ENCODE measurements at regions not wholly inside any gene's neighbourhood (a gene's known extent, or its start where the extent isn't known, plus 50 kb on each side); places are given as distances from the start of the nearest gene placed in this dataset.

DNA sequence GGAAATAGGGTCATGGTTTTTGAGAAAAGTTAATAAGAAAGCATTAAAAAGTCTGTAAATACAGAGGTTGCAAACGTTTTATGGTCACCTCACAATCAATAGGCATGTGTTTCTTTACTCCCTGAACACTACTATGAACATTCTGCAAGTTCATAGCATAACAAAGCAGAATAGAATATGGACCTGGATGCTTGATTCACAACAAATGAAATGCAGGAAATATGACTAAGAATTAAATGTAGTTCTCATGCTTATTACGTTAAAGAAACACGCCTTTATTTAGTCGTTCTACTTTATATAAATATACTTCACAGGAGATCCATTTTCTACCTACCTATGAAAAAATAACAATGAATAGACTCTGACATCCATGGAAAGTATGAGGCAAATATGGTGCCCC is 344.0 kb downstream of the KCTD12 start:
- no peak overlapping the region for H3K27ac ChIP-seq (ENCODE audit: low read length)
- Mint-ChIP-seq H3K9me3 (peaks cover 0 to 8% (median 0%) of the 10 kb centered on the region in 3 donors), H3K36me3 (no peaks in the 10 kb centered on the region), H3K27me3 (peaks cover 6 to 10% of the 10 kb centered on the region in 2 donors), H3K4me1 (no peaks in the 10 kb centered on the region), H3K27ac (no peak overlapping the region), H3K4me3 (no peak overlapping the region)
- ATAC-seq (replicated peaks in 1 of 4) (no peak), DNase-seq (no peak)
- WGBS (ENCODE audit: insufficient coverage) = no CpG with 5 or more reads among the region's 4 CpGs
- ChIA-PET POLR2A (no interaction called here), CTCF (interaction anchor here in 1 of 2 donors (1.4 kb wide), 1 partner anchor 9 kb away, joined by 3 read pairs; no protein-coding TSS in a partner anchor)
- H3K27me3 ChIP-seq (replicated peaks in 1 of 2; ENCODE audit: control insufficient read depth in 2 of 2, extremely low read depth in 1 of 2, insufficient read depth in 2 of 2, low read length in 1 of 2) = no peaks in the 10 kb centered on the region
- H3K36me3 ChIP-seq (ENCODE audit: control insufficient read depth in 2 of 2, extremely low read depth in 1 of 2, insufficient read depth in 1 of 2, low read length in 1 of 2) = no peaks in the 10 kb centered on the region
- H3K9me3 ChIP-seq = no peaks in the 10 kb centered on the region
- no peak overlapping the region for H3K4me3 ChIP-seq (ENCODE audit: control insufficient read depth in 1 of 2, extremely low read depth in 1 of 2, low read length in 1 of 2)
- no peaks in the 10 kb centered on the region for H3K4me1 ChIP-seq (ENCODE audit: control insufficient read depth in 1 of 2, extremely low read depth in 1 of 2, insufficient read depth in 2 of 2, low read length in 2 of 2)

DNA sequence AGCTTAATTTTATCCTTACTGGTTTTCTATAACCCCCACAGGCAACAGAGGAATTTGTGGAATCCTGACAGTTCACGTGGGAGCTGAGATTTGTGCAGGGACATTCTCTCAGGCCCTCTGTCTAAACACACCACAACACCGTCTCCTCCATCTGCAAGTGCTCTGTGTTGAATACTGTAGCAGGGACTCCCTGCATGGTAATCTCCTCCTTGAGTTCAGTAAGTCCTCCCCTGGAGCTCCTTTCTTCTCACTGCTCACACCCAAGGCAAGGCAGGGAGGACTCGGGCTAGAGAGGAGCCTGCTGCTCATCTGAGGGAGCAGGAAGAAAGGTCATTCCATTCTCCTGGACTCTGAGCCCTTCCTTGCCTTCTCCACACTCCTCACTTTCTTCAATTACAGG is 348.2 kb downstream of the KCTD12 start:
- CTCF ChIA-PET = no interaction called here
- H3K4me3 ChIP-seq (ENCODE audit: control insufficient read depth in 1 of 2, extremely low read depth in 1 of 2, low read length in 1 of 2) = no peak overlapping the region
- Mint-ChIP-seq H3K36me3 (no peaks in the 10 kb centered on the region), H3K27me3 (peaks cover 6 to 23% of the 10 kb centered on the region in 2 donors), H3K4me1 (no peaks in the 10 kb centered on the region), H3K27ac (no peak overlapping the region), H3K4me3 (no peak overlapping the region), H3K9me3 (peaks cover 0 to 4% (median 0%) of the 10 kb centered on the region in 3 donors)
- no peaks in the 10 kb centered on the region for H3K4me1 ChIP-seq (ENCODE audit: control insufficient read depth in 1 of 2, extremely low read depth in 1 of 2, insufficient read depth in 2 of 2, low read length in 2 of 2)
- 43% methylated on average over 1 of the region's 3 CpGs for WGBS (ENCODE audit: insufficient coverage)
- no peak overlapping the region for H3K27ac ChIP-seq (ENCODE audit: low read length)
- no peaks in the 10 kb centered on the region for H3K27me3 ChIP-seq (replicated peaks in 1 of 2; ENCODE audit: control insufficient read depth in 2 of 2, extremely low read depth in 1 of 2, insufficient read depth in 2 of 2, low read length in 1 of 2)
- DNase-seq (no peak), ATAC-seq (replicated peaks in 1 of 4) (no peak)
- no peaks in the 10 kb centered on the region for H3K9me3 ChIP-seq
- POLR2A ChIA-PET = no interaction called here
- no peaks in the 10 kb centered on the region for H3K36me3 ChIP-seq (ENCODE audit: control insufficient read depth in 2 of 2, extremely low read depth in 1 of 2, insufficient read depth in 1 of 2, low read length in 1 of 2)

DNA sequence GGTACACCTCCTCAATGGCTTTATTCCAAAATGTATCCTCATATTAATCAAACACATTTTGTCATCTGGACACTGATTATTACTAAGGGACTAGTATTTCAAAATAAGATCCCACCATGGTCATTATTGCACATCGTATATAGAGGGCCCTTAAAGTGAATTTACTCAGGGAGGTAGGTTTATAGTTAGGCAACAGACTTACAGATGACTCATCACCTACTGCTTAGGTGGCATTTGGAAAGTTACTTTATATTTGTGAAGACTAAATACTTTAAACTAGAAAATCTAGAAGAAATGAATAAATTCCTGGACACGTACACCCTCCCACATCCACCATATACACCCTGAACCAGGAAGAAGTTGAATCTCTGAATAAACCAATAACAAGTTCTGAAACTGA is 353.0 kb downstream of the KCTD12 start:
- Mint-ChIP-seq H3K4me1 (no peaks in the 10 kb centered on the region), H3K9me3 (peaks cover 0 to 4% (median 0%) of the 10 kb centered on the region in 3 donors), H3K27me3 (peaks cover 4 to 33% of the 10 kb centered on the region in 2 donors), H3K36me3 (no peaks in the 10 kb centered on the region), H3K27ac (no peak overlapping the region), H3K4me3 (no peak overlapping the region)
- CTCF ChIA-PET = no interaction called here
- Histone ChIP-seq H3K9me3 (no peaks in the 10 kb centered on the region), H3K36me3 (ENCODE audit: control insufficient read depth in 2 of 2, extremely low read depth in 1 of 2, insufficient read depth in 1 of 2, low read length in 1 of 2) (no peaks in the 10 kb centered on the region), H3K4me3 (ENCODE audit: control insufficient read depth in 1 of 2, extremely low read depth in 1 of 2, low read length in 1 of 2) (no peak overlapping the region), H3K4me1 (ENCODE audit: control insufficient read depth in 1 of 2, extremely low read depth in 1 of 2, insufficient read depth in 2 of 2, low read length in 2 of 2) (no peaks in the 10 kb centered on the region), H3K27me3 (replicated peaks in 1 of 2; ENCODE audit: control insufficient read depth in 2 of 2, extremely low read depth in 1 of 2, insufficient read depth in 2 of 2, low read length in 1 of 2) (no peaks in the 10 kb centered on the region), H3K27ac (ENCODE audit: low read length) (no peak overlapping the region)
- no CpG with 5 or more reads among the region's 2 CpGs for WGBS (ENCODE audit: insufficient coverage)
- POLR2A ChIA-PET = no interaction called here
- DNase-seq (no peak), ATAC-seq (replicated peaks in 1 of 4) (no peak)

DNA sequence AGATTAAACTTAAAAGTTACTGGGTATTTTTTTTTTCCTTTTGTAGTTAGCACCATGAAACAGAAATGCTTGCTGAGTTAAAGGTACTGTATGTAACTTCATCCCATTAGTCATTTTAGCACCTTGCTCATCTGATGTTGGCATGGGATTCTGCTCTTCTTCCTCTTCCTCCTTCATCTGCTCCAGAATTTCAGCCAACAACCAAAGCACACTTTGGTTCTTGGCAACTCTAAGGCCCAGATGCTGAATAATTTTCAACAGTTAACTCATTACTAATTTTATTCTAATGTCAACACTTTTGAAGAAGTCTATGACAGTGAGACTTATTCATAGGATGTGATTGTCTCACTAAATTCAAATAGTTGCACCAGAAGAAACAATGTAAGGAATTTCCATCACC is 359.2 kb downstream of the KCTD12 start:
- Histone ChIP-seq H3K9me3 (no peaks in the 10 kb centered on the region), H3K4me1 (ENCODE audit: control insufficient read depth in 1 of 2, extremely low read depth in 1 of 2, insufficient read depth in 2 of 2, low read length in 2 of 2) (no peaks in the 10 kb centered on the region), H3K36me3 (ENCODE audit: control insufficient read depth in 2 of 2, extremely low read depth in 1 of 2, insufficient read depth in 1 of 2, low read length in 1 of 2) (no peaks in the 10 kb centered on the region), H3K27me3 (replicated peaks in 1 of 2; ENCODE audit: control insufficient read depth in 2 of 2, extremely low read depth in 1 of 2, insufficient read depth in 2 of 2, low read length in 1 of 2) (no peaks in the 10 kb centered on the region), H3K27ac (ENCODE audit: low read length) (no peak overlapping the region), H3K4me3 (ENCODE audit: control insufficient read depth in 1 of 2, extremely low read depth in 1 of 2, low read length in 1 of 2) (no peak overlapping the region)
- H3K4me3 Mint-ChIP-seq = no peak overlapping the region
- DNase-seq (no peak), ATAC-seq (replicated peaks in 1 of 4) (no peak)
- no peaks in the 10 kb centered on the region for H3K36me3 Mint-ChIP-seq
- peaks cover 0 to 18% of the 10 kb centered on the region in 2 donors for H3K27me3 Mint-ChIP-seq
- H3K4me1 Mint-ChIP-seq = no peaks in the 10 kb centered on the region
- H3K9me3 Mint-ChIP-seq = no peaks in the 10 kb centered on the region
- ChIA-PET CTCF (no interaction called here), POLR2A (no interaction called here)
- no peak overlapping the region for H3K27ac Mint-ChIP-seq

DNA sequence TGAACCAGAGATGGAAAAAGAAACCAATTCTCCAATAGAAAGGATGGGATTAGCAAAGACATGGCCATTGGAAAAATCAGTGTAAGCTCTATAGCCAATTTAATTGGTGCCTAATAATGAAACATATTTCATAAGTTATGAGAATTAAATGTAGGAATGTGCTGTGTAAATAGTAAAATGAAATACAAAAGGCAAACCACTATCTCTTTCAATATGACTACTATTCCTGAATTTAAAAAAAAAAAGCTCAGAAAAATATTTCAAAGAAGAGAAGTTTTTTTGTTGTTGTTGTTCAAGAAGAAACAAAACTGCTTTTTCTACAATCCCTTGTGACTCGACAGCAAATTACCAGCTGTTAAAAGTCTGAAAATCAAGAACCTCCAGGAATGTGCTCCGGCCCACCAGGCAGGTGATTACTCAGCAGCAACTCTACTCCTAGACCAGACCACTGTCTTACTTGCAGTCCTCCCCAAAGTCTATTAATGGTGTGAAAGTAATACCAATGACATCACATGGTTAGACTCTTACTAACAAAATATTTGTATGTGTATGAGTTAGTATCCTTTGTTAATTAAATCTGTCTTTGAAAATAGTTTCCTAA is 362.4 kb downstream of the KCTD12 start:
- Mint-ChIP-seq H3K4me1 (no peaks in the 10 kb centered on the region), H3K9me3 (no peaks in the 10 kb centered on the region), H3K4me3 (no peak overlapping the region), H3K36me3 (no peaks in the 10 kb centered on the region), H3K27ac (no peak overlapping the region), H3K27me3 (peaks cover 0 to 11% of the 10 kb centered on the region in 2 donors)
- Histone ChIP-seq H3K4me3 (ENCODE audit: control insufficient read depth in 1 of 2, extremely low read depth in 1 of 2, low read length in 1 of 2) (no peak overlapping the region), H3K9me3 (no peaks in the 10 kb centered on the region), H3K27me3 (replicated peaks in 1 of 2; ENCODE audit: control insufficient read depth in 2 of 2, extremely low read depth in 1 of 2, insufficient read depth in 2 of 2, low read length in 1 of 2) (no peaks in the 10 kb centered on the region), H3K27ac (ENCODE audit: low read length) (no peak overlapping the region), H3K36me3 (ENCODE audit: control insufficient read depth in 2 of 2, extremely low read depth in 1 of 2, insufficient read depth in 1 of 2, low read length in 1 of 2) (no peaks in the 10 kb centered on the region), H3K4me1 (ENCODE audit: control insufficient read depth in 1 of 2, extremely low read depth in 1 of 2, insufficient read depth in 2 of 2, low read length in 2 of 2) (no peaks in the 10 kb centered on the region)
- ChIA-PET POLR2A (interaction anchor here in 1 of 2 donors (0.6 kb wide), 1 partner anchor 453 kb away, joined by 5 read pairs; no protein-coding TSS in a partner anchor), CTCF (no interaction called here)
- DNase-seq (no peak), ATAC-seq (replicated peaks in 1 of 4) (no peak)
- no CpG with 5 or more reads among the region's 2 CpGs for WGBS (ENCODE audit: insufficient coverage)

DNA sequence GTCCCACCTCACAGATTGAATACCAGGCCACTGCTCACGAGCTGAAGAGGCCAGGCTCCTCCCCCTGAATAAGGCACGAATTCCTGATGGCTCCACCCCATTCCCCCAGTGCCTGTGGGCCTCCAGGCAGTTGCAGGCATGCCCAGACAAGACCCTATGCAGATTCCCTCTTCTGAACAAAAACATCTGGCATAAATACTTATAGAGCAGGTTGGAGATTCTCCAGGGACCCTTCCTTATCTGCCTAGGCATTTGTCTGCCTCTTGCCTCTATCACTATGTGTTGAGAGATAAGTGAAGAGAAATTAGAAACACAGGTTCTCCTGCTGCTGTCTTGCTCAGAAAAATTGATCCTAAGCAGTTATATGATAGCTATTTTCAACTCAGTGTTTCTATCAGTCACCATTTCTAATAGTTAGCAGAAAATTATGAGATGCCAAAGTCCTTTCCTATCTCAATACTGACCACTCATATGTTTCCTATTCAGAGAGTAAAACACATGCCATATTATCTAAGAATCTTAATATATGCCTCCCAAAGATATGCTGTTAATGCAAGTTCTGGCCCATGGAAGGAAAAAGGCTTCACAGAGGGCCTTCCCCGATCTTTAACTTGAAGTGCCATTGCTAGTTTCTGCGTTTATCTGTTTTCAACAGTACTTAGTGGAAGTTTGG is 364.0 kb downstream of the KCTD12 start:
- ATAC-seq (replicated peaks in 1 of 4) (no peak), DNase-seq (no peak)
- POLR2A ChIA-PET = no interaction called here
- Mint-ChIP-seq H3K4me1 (no peaks in the 10 kb centered on the region), H3K27me3 (peaks cover 5 to 6% of the 10 kb centered on the region in 2 donors), H3K9me3 (no peaks in the 10 kb centered on the region), H3K36me3 (no peaks in the 10 kb centered on the region), H3K4me3 (no peak overlapping the region), H3K27ac (no peak overlapping the region)
- no peaks in the 10 kb centered on the region for H3K4me1 ChIP-seq (ENCODE audit: control insufficient read depth in 1 of 2, extremely low read depth in 1 of 2, insufficient read depth in 2 of 2, low read length in 2 of 2)
- CTCF ChIA-PET = no interaction called here
- no peaks in the 10 kb centered on the region for H3K36me3 ChIP-seq (ENCODE audit: control insufficient read depth in 2 of 2, extremely low read depth in 1 of 2, insufficient read depth in 1 of 2, low read length in 1 of 2)
- 35% methylated on average over 2 of the region's 4 CpGs for WGBS (ENCODE audit: insufficient coverage)
- H3K27me3 ChIP-seq (replicated peaks in 1 of 2; ENCODE audit: control insufficient read depth in 2 of 2, extremely low read depth in 1 of 2, insufficient read depth in 2 of 2, low read length in 1 of 2) = no peaks in the 10 kb centered on the region
- H3K9me3 ChIP-seq = no peaks in the 10 kb centered on the region
- H3K27ac ChIP-seq (ENCODE audit: low read length) = no peak overlapping the region
- no peak overlapping the region for H3K4me3 ChIP-seq (ENCODE audit: control insufficient read depth in 1 of 2, extremely low read depth in 1 of 2, low read length in 1 of 2)
